H1 (cell line): ENCODE measurements at regions not wholly inside any gene's neighbourhood (a gene's known extent, or its start where the extent isn't known, plus 50 kb on each side); places are given as distances from the start of the nearest gene placed in this dataset.

Source experiments
- CTBP2 ChIP-seq: IDR thresholded peaks from 2 replicates; pipeline ENCODE4 v1.7.0; 2011; ENCODE audit warnings: borderline replicate concordance, mild to moderate bottlenecking, moderate library complexity, mixed read lengths, low read length; ENCODE audit not compliant: insufficient read depth, insufficient read length
- JUND ChIP-seq: IDR thresholded peaks from 2 replicates; pipeline ENCODE4 v1.6.1; 2011; ENCODE audit warnings: mild to moderate bottlenecking, improper control_type of control experiment, low read length
- RAD21 ChIP-seq, 2 experiments: IDR thresholded peaks in 1 of 2; conservative IDR thresholded peaks in 1 of 2; 2 replicates each; pipeline ENCODE4 v1.6.1; 2011; ENCODE audit warnings: low read depth in 2 of 2, low read length in 2 of 2, improper control_type of control experiment in 1 of 2, inconsistent platforms in 1 of 2, mild to moderate bottlenecking in 1 of 2, moderate library complexity in 1 of 2
- SIN3A ChIP-seq, 2 experiments: IDR thresholded peaks in 1 of 2; conservative IDR thresholded peaks in 1 of 2; 2 replicates each; pipeline ENCODE4 v1.6.1; 2011 to 2012; ENCODE audit warnings: low read length in 2 of 2, improper control_type of control experiment in 1 of 2, low read depth in 1 of 2, mild to moderate bottlenecking in 1 of 2
- TEAD4 ChIP-seq: IDR thresholded peaks from 2 replicates; pipeline ENCODE4 v1.6.1; 2012; ENCODE audit warnings: low read depth, low read length, inconsistent platforms, mixed read lengths
- TF ChIP-seq, protein P1 (sequence below): fragments of 300-600 bp; sonication (generic); IDR thresholded peaks from 2 replicates; pipeline ENCODE4 v1.7.1; 2012; ENCODE audit warnings: low read length, moderate library complexity, mild to moderate bottlenecking, inconsistent platforms; ENCODE audit not compliant: insufficient replicate concordance

DNA sequence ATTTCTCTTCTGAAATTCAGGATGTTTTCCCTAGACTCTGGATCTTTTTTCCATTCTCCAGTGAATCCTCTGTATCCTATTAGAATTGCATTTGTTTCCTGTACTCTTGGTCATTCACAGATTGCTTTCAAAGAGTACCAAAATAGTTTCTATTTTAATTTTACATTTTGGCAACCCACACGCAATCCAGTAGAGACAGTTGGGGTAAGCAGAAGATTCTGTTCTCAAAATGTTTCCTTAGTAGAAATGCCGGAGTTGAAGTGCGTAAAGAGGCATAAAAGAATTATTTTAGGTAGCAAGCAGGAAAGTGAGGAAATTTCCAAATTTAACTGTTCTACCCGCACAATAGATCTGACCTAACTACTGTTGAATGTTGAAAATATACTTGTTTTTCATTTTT, 842.4 kb downstream of the LUZP2 start (continued):
- TF ChIP-seq RAD21 (IDR thresholded peaks at IDR 0.05 in 1 of 2, conservative IDR thresholded peaks at IDR 0.05 in 1 of 2; ENCODE audit: low read depth in 2 of 2, low read length in 2 of 2) (no peak), JUND (no peak), TEAD4 (no peak), CTBP2 (no peak), SIN3A (conservative IDR thresholded peaks at IDR 0.05 in 1 of 2, IDR thresholded peaks at IDR 0.05 in 1 of 2; ENCODE audit: low read depth in 1 of 2, low read length in 2 of 2) (no peak)
- TF ChIP-seq, protein P1, sequence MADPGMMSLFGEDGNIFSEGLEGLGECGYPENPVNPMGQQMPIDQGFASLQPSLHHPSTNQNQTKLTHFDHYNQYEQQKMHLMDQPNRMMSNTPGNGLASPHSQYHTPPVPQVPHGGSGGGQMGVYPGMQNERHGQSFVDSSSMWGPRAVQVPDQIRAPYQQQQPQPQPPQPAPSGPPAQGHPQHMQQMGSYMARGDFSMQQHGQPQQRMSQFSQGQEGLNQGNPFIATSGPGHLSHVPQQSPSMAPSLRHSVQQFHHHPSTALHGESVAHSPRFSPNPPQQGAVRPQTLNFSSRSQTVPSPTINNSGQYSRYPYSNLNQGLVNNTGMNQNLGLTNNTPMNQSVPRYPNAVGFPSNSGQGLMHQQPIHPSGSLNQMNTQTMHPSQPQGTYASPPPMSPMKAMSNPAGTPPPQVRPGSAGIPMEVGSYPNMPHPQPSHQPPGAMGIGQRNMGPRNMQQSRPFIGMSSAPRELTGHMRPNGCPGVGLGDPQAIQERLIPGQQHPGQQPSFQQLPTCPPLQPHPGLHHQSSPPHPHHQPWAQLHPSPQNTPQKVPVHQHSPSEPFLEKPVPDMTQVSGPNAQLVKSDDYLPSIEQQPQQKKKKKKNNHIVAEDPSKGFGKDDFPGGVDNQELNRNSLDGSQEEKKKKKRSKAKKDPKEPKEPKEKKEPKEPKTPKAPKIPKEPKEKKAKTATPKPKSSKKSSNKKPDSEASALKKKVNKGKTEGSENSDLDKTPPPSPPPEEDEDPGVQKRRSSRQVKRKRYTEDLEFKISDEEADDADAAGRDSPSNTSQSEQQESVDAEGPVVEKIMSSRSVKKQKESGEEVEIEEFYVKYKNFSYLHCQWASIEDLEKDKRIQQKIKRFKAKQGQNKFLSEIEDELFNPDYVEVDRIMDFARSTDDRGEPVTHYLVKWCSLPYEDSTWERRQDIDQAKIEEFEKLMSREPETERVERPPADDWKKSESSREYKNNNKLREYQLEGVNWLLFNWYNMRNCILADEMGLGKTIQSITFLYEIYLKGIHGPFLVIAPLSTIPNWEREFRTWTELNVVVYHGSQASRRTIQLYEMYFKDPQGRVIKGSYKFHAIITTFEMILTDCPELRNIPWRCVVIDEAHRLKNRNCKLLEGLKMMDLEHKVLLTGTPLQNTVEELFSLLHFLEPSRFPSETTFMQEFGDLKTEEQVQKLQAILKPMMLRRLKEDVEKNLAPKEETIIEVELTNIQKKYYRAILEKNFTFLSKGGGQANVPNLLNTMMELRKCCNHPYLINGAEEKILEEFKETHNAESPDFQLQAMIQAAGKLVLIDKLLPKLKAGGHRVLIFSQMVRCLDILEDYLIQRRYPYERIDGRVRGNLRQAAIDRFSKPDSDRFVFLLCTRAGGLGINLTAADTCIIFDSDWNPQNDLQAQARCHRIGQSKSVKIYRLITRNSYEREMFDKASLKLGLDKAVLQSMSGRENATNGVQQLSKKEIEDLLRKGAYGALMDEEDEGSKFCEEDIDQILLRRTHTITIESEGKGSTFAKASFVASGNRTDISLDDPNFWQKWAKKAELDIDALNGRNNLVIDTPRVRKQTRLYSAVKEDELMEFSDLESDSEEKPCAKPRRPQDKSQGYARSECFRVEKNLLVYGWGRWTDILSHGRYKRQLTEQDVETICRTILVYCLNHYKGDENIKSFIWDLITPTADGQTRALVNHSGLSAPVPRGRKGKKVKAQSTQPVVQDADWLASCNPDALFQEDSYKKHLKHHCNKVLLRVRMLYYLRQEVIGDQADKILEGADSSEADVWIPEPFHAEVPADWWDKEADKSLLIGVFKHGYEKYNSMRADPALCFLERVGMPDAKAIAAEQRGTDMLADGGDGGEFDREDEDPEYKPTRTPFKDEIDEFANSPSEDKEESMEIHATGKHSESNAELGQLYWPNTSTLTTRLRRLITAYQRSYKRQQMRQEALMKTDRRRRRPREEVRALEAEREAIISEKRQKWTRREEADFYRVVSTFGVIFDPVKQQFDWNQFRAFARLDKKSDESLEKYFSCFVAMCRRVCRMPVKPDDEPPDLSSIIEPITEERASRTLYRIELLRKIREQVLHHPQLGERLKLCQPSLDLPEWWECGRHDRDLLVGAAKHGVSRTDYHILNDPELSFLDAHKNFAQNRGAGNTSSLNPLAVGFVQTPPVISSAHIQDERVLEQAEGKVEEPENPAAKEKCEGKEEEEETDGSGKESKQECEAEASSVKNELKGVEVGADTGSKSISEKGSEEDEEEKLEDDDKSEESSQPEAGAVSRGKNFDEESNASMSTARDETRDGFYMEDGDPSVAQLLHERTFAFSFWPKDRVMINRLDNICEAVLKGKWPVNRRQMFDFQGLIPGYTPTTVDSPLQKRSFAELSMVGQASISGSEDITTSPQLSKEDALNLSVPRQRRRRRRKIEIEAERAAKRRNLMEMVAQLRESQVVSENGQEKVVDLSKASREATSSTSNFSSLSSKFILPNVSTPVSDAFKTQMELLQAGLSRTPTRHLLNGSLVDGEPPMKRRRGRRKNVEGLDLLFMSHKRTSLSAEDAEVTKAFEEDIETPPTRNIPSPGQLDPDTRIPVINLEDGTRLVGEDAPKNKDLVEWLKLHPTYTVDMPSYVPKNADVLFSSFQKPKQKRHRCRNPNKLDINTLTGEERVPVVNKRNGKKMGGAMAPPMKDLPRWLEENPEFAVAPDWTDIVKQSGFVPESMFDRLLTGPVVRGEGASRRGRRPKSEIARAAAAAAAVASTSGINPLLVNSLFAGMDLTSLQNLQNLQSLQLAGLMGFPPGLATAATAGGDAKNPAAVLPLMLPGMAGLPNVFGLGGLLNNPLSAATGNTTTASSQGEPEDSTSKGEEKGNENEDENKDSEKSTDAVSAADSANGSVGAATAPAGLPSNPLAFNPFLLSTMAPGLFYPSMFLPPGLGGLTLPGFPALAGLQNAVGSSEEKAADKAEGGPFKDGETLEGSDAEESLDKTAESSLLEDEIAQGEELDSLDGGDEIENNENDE = no peak
